DND-41 (cell line): ENCODE measurements at regions not wholly inside any gene's neighbourhood (a gene's known extent, or its start where the extent isn't known, plus 50 kb on each side); places are given as distances from the start of the nearest gene placed in this dataset.

Experiments
- CTCF ChIP-seq: IDR thresholded peaks from 2 replicates; pipeline ENCODE4 v1.5.1; 2012; ENCODE audit warnings: borderline replicate concordance, low read length, moderate library complexity, mild to moderate bottlenecking; ENCODE audit not compliant: poor library complexity, severe bottlenecking; ENCODE audit errors: extremely low read depth
- EZH2 ChIP-seq: IDR thresholded peaks from 3 replicates; pipeline ENCODE4 v1.6.1; 2012; ENCODE audit warnings: borderline replicate concordance, low read depth, mild to moderate bottlenecking, moderate library complexity, low read length, inconsistent platforms; ENCODE audit not compliant: severe bottlenecking

GRCh38 chr19:31693933-31694269, 344.7 kb upstream of the TSHZ3 start:
- TF ChIP-seq CTCF: no peak
- no peak for TF ChIP-seq EZH2
